ENCODE measurements at regions not wholly inside any gene's neighbourhood (a gene's known extent, or its start where the extent isn't known, plus 50 kb on each side); places are given as distances from the start of the nearest gene placed in this dataset.

DNA sequence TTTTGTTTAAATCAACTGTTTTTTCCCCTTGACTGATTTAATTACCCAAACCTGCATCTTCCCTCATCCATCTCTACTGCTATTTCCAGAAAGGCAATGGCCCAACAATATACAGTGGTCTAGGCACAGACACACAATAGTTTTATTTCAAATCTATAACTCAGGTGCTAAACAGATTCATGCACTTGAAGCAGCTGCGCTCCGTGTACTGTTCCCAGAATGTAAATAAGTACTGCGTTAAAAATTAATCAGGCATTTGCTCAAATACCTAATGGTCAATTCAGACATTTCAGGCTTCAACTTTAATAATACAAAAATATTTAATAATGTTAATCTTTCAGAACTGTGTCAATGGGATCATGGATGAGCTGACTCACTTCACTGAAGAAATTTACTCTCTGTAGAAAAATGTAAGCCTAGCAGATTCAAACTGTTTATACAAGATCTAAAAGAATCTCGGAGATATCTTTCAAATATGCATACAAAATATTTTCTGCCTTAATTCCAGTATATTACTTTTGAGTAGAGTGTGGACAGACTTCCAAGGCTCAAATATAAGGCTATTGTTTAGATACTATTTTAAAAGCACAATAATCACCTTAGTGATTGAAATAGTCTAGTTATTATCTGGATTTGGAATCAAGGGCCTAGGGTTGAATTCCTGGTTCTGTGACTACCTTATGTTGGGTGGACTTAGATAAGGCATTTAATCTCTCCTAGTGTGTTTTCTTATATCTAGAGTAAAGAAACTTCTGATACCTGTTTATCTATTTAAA lies 97.4 kb upstream of the PSMD7 start (continued):
- no peak for TF ChIP-seq RXRA (IDR thresholded peaks at IDR 0.05; ENCODE audit: insufficient read depth, low read depth, low read length)
- no peak for TF ChIP-seq TCF12 (IDR thresholded peaks at IDR 0.05; ENCODE audit: low read depth, low read length)
- TF ChIP-seq EZH2 (IDR thresholded peaks at IDR 0.05; ENCODE audit: low read depth, low read length, severe bottlenecking) = no peak
- TF ChIP-seq BRCA1 (IDR thresholded peaks at IDR 0.05; ENCODE audit: low read depth, low read length) = no peak
- TF ChIP-seq EP300 (IDR thresholded peaks at IDR 0.05; ENCODE audit: borderline replicate concordance in 1 of 2, low read depth in 2 of 2, low read length in 2 of 2) = no peak
- no peak for TF ChIP-seq POLR2AphosphoS5 (IDR thresholded peaks at IDR 0.05; ENCODE audit: low read depth, low read length)
- TF ChIP-seq SUZ12 (IDR thresholded peaks at IDR 0.05; ENCODE audit: low read length) = no peak

All from H1 (cell line).